ENCODE measurements at regions not wholly inside any gene's neighbourhood (a gene's known extent, or its start where the extent isn't known, plus 50 kb on each side); places are given as distances from the start of the nearest gene placed in this dataset.

GRCh38 chr7:156143158-156143557 lies 330.9 kb upstream of the SHH start:
- Histone ChIP-seq H3K9ac (ENCODE audit: low read length) (no peak overlapping the region), H3K27ac (ENCODE audit: low read depth, low read length) (no peak overlapping the region), H3K4me3 (ENCODE audit: low read depth, low read length) (no peak overlapping the region), H3K4me1 (ENCODE audit: control insufficient read depth, insufficient read depth, low read length) (no peaks in the 10 kb centered on the region), H3K9me3 (ENCODE audit: control insufficient read depth, insufficient read depth, low read depth, low read length) (no peaks in the 10 kb centered on the region), H3K36me3 (ENCODE audit: control insufficient read depth, insufficient read depth, low read length) (no peaks in the 10 kb centered on the region), H3K27me3 (ENCODE audit: control insufficient read depth, insufficient read depth, low read length) (no peaks in the 10 kb centered on the region)

GRCh38 chr7:156141941-156142340 lies 329.7 kb upstream of the SHH start:
- Histone ChIP-seq H3K27me3 (ENCODE audit: control insufficient read depth, insufficient read depth, low read length) (no peaks in the 10 kb centered on the region), H3K4me1 (ENCODE audit: control insufficient read depth, insufficient read depth, low read length) (no peaks in the 10 kb centered on the region), H3K9me3 (ENCODE audit: control insufficient read depth, insufficient read depth, low read depth, low read length) (no peaks in the 10 kb centered on the region), H3K9ac (ENCODE audit: low read length) (no peak overlapping the region), H3K4me3 (ENCODE audit: low read depth, low read length) (no peak overlapping the region), H3K36me3 (ENCODE audit: control insufficient read depth, insufficient read depth, low read length) (no peaks in the 10 kb centered on the region), H3K27ac (ENCODE audit: low read depth, low read length) (no peak overlapping the region)

GRCh38 chr7:156140896-156141295 lies 328.6 kb upstream of the SHH start:
- H3K4me1 ChIP-seq (ENCODE audit: control insufficient read depth, insufficient read depth, low read length), result no peaks in the 10 kb centered on the region
- H3K9ac ChIP-seq (ENCODE audit: low read length), result no peak overlapping the region
- H3K27me3 ChIP-seq (ENCODE audit: control insufficient read depth, insufficient read depth, low read length), result no peaks in the 10 kb centered on the region
- H3K9me3 ChIP-seq (ENCODE audit: control insufficient read depth, insufficient read depth, low read depth, low read length), result no peaks in the 10 kb centered on the region
- H3K27ac ChIP-seq (ENCODE audit: low read depth, low read length), result no peak overlapping the region
- no peaks in the 10 kb centered on the region for H3K36me3 ChIP-seq (ENCODE audit: control insufficient read depth, insufficient read depth, low read length)
- no peak overlapping the region for H3K4me3 ChIP-seq (ENCODE audit: low read depth, low read length)

GRCh38 chr7:156140447-156140846 lies 328.2 kb upstream of the SHH start:
- H3K27me3 ChIP-seq (ENCODE audit: control insufficient read depth, insufficient read depth, low read length), result no peaks in the 10 kb centered on the region
- H3K4me3 ChIP-seq (ENCODE audit: low read depth, low read length), result no peak overlapping the region
- H3K36me3 ChIP-seq (ENCODE audit: control insufficient read depth, insufficient read depth, low read length), result no peaks in the 10 kb centered on the region
- H3K27ac ChIP-seq (ENCODE audit: low read depth, low read length), result no peak overlapping the region
- no peak overlapping the region for H3K9ac ChIP-seq (ENCODE audit: low read length)
- H3K9me3 ChIP-seq (ENCODE audit: control insufficient read depth, insufficient read depth, low read depth, low read length), result no peaks in the 10 kb centered on the region
- no peaks in the 10 kb centered on the region for H3K4me1 ChIP-seq (ENCODE audit: control insufficient read depth, insufficient read depth, low read length)

GRCh38 chr7:156139633-156140032 lies 327.4 kb upstream of the SHH start:
- no peak overlapping the region for H3K27ac ChIP-seq (ENCODE audit: low read depth, low read length)
- H3K9ac ChIP-seq (ENCODE audit: low read length), result no peak overlapping the region
- H3K9me3 ChIP-seq (ENCODE audit: control insufficient read depth, insufficient read depth, low read depth, low read length), result no peaks in the 10 kb centered on the region
- H3K36me3 ChIP-seq (ENCODE audit: control insufficient read depth, insufficient read depth, low read length), result no peaks in the 10 kb centered on the region
- no peaks in the 10 kb centered on the region for H3K27me3 ChIP-seq (ENCODE audit: control insufficient read depth, insufficient read depth, low read length)
- H3K4me1 ChIP-seq (ENCODE audit: control insufficient read depth, insufficient read depth, low read length), result no peaks in the 10 kb centered on the region
- H3K4me3 ChIP-seq (ENCODE audit: low read depth, low read length), result no peak overlapping the region

GRCh38 chr7:156139112-156139511 lies 326.8 kb upstream of the SHH start:
- H3K27ac ChIP-seq (ENCODE audit: low read depth, low read length), result no peak overlapping the region
- no peaks in the 10 kb centered on the region for H3K36me3 ChIP-seq (ENCODE audit: control insufficient read depth, insufficient read depth, low read length)
- no peaks in the 10 kb centered on the region for H3K4me1 ChIP-seq (ENCODE audit: control insufficient read depth, insufficient read depth, low read length)
- no peaks in the 10 kb centered on the region for H3K27me3 ChIP-seq (ENCODE audit: control insufficient read depth, insufficient read depth, low read length)
- H3K9me3 ChIP-seq (ENCODE audit: control insufficient read depth, insufficient read depth, low read depth, low read length), result no peaks in the 10 kb centered on the region
- no peak overlapping the region for H3K9ac ChIP-seq (ENCODE audit: low read length)
- H3K4me3 ChIP-seq (ENCODE audit: low read depth, low read length), result no peak overlapping the region

GRCh38 chr7:156131881-156132280 lies 319.6 kb upstream of the SHH start:
- Histone ChIP-seq H3K27ac (ENCODE audit: low read depth, low read length) (no peak overlapping the region), H3K36me3 (ENCODE audit: control insufficient read depth, insufficient read depth, low read length) (no peaks in the 10 kb centered on the region), H3K9me3 (ENCODE audit: control insufficient read depth, insufficient read depth, low read depth, low read length) (no peaks in the 10 kb centered on the region), H3K4me3 (ENCODE audit: low read depth, low read length) (no peak overlapping the region), H3K27me3 (ENCODE audit: control insufficient read depth, insufficient read depth, low read length) (no peaks in the 10 kb centered on the region), H3K9ac (ENCODE audit: low read length) (no peak overlapping the region), H3K4me1 (ENCODE audit: control insufficient read depth, insufficient read depth, low read length) (no peaks in the 10 kb centered on the region)

GRCh38 chr7:156129522-156129921 lies 317.3 kb upstream of the SHH start:
- H3K4me3 ChIP-seq (ENCODE audit: low read depth, low read length), result no peak overlapping the region
- H3K36me3 ChIP-seq (ENCODE audit: control insufficient read depth, insufficient read depth, low read length), result no peaks in the 10 kb centered on the region
- H3K4me1 ChIP-seq (ENCODE audit: control insufficient read depth, insufficient read depth, low read length), result no peaks in the 10 kb centered on the region
- no peaks in the 10 kb centered on the region for H3K27me3 ChIP-seq (ENCODE audit: control insufficient read depth, insufficient read depth, low read length)
- no peak overlapping the region for H3K9ac ChIP-seq (ENCODE audit: low read length)
- no peaks in the 10 kb centered on the region for H3K9me3 ChIP-seq (ENCODE audit: control insufficient read depth, insufficient read depth, low read depth, low read length)
- H3K27ac ChIP-seq (ENCODE audit: low read depth, low read length), result no peak overlapping the region

- no peaks in the 10 kb centered on the region for H3K27me3 ChIP-seq (ENCODE audit: control insufficient read depth, insufficient read depth, low read length)
- H3K9me3 ChIP-seq (ENCODE audit: control insufficient read depth, insufficient read depth, low read depth, low read length), result no peaks in the 10 kb centered on the region
- H3K4me1 ChIP-seq (ENCODE audit: control insufficient read depth, insufficient read depth, low read length), result no peaks in the 10 kb centered on the region
- H3K27ac ChIP-seq (ENCODE audit: low read depth, low read length), result no peak overlapping the region
- H3K4me3 ChIP-seq (ENCODE audit: low read depth, low read length), result no peak overlapping the region
- H3K9ac ChIP-seq (ENCODE audit: low read length), result no peak overlapping the region
- no peaks in the 10 kb centered on the region for H3K36me3 ChIP-seq (ENCODE audit: control insufficient read depth, insufficient read depth, low read length)
Observed at GRCh38 chr7:156128496-156128895, 316.2 kb upstream of the SHH start.

- Histone ChIP-seq H3K4me3 (ENCODE audit: low read depth, low read length) (no peak overlapping the region), H3K27ac (ENCODE audit: low read depth, low read length) (no peak overlapping the region), H3K4me1 (ENCODE audit: control insufficient read depth, insufficient read depth, low read length) (no peaks in the 10 kb centered on the region), H3K9ac (ENCODE audit: low read length) (no peak overlapping the region), H3K36me3 (ENCODE audit: control insufficient read depth, insufficient read depth, low read length) (no peaks in the 10 kb centered on the region), H3K9me3 (ENCODE audit: control insufficient read depth, insufficient read depth, low read depth, low read length) (no peaks in the 10 kb centered on the region), H3K27me3 (ENCODE audit: control insufficient read depth, insufficient read depth, low read length) (no peaks in the 10 kb centered on the region)
Observed at GRCh38 chr7:156127166-156128134, 315.2 kb upstream of the SHH start.

GRCh38 chr7:156125841-156126730 lies 313.8 kb upstream of the SHH start:
- no peaks in the 10 kb centered on the region for H3K36me3 ChIP-seq (ENCODE audit: control insufficient read depth, insufficient read depth, low read length)
- H3K9ac ChIP-seq (ENCODE audit: low read length), result no peak overlapping the region
- H3K9me3 ChIP-seq (ENCODE audit: control insufficient read depth, insufficient read depth, low read depth, low read length), result no peaks in the 10 kb centered on the region
- no peaks in the 10 kb centered on the region for H3K27me3 ChIP-seq (ENCODE audit: control insufficient read depth, insufficient read depth, low read length)
- H3K4me3 ChIP-seq (ENCODE audit: low read depth, low read length), result no peak overlapping the region
- no peak overlapping the region for H3K27ac ChIP-seq (ENCODE audit: low read depth, low read length)
- no peaks in the 10 kb centered on the region for H3K4me1 ChIP-seq (ENCODE audit: control insufficient read depth, insufficient read depth, low read length)

Measured in HUES6 (cell line).